ENCODE measurements at regions not wholly inside any gene's neighbourhood (a gene's known extent, or its start where the extent isn't known, plus 50 kb on each side); places are given as distances from the start of the nearest gene placed in this dataset.

DNA sequence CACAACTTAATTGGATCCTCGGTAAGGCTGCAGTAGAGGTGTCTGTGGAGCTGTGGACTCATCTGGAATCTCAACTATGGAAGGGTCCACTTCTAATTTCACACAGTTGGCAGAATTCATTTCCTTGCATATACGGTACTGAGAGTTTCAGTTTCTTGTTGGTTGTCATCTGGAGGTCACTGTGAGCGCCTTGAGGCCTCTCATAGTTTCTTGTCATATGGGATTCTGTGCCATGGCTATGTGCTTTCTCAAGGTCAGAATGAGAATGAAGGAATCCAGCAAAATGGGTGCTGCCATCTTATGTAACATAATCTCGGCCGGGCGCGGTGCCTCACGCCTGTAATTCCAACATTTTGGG lies 298.2 kb downstream of the DOK5 start:
- no peak for ATAC-seq
- DNase-seq = no peak

DNA sequence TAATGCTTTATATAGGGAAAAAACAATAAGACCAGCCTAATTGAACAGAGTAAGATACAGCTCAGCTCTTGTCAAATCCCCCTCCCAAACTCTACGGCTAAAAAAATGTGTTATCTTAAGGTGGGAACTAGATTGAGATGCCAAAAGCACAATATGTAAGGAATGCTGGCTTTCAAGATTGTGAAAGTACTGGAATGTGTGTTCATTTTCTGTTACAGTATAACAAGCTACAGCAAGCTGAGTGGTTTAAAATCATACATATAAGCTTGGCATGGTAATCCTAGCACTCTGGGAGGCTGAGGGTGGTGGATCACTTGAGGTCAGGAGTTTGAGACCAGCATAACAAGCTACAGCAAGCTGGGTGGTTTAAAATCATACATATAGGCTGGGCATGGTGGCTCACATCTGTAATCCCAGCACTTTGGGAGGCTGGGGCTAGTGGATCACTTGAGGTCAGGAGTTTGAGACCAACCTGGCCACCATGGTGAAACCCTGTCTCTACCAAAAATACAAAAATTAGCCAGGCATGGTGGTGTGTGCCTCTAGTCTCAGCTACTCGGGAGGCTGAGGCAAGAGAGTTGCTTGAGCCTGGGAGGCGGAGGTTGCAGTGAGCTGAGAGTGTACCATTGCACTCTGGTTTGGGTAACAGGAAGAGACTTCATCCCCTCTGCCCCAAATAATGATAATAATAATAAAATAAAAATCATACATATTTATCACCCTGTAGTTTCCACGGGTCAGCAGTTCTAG lies 297.7 kb downstream of the DOK5 start:
- TF ChIP-seq, protein P1, sequence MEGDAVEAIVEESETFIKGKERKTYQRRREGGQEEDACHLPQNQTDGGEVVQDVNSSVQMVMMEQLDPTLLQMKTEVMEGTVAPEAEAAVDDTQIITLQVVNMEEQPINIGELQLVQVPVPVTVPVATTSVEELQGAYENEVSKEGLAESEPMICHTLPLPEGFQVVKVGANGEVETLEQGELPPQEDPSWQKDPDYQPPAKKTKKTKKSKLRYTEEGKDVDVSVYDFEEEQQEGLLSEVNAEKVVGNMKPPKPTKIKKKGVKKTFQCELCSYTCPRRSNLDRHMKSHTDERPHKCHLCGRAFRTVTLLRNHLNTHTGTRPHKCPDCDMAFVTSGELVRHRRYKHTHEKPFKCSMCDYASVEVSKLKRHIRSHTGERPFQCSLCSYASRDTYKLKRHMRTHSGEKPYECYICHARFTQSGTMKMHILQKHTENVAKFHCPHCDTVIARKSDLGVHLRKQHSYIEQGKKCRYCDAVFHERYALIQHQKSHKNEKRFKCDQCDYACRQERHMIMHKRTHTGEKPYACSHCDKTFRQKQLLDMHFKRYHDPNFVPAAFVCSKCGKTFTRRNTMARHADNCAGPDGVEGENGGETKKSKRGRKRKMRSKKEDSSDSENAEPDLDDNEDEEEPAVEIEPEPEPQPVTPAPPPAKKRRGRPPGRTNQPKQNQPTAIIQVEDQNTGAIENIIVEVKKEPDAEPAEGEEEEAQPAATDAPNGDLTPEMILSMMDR (IDR thresholded peaks at IDR 0.05) = no peak
- DNase-seq (no peak), ATAC-seq (no peak)
- Histone ChIP-seq H3K4me3 (no peak overlapping the region), H3K4me1 (ENCODE audit: low read depth) (no peaks in the 10 kb centered on the region), H3K36me3 (ENCODE audit: low read depth) (no peaks in the 10 kb centered on the region), H3K9me3 (no peaks in the 10 kb centered on the region)
- intact Hi-C loops (cut with DNase I, micrococcal nuclease) = no loop called here

More for the DNA sequence above, 298.2 kb downstream of the DOK5 start:
- intact Hi-C loops (cut with DNase I, micrococcal nuclease) = no loop called here
- no peaks in the 10 kb centered on the region for H3K4me1 ChIP-seq (ENCODE audit: low read depth)
- TF ChIP-seq, protein P1 (IDR thresholded peaks at IDR 0.05) = no peak
- H3K36me3 ChIP-seq (ENCODE audit: low read depth) = no peaks in the 10 kb centered on the region
- no peak overlapping the region for H3K4me3 ChIP-seq
- H3K9me3 ChIP-seq = no peaks in the 10 kb centered on the region

DNA sequence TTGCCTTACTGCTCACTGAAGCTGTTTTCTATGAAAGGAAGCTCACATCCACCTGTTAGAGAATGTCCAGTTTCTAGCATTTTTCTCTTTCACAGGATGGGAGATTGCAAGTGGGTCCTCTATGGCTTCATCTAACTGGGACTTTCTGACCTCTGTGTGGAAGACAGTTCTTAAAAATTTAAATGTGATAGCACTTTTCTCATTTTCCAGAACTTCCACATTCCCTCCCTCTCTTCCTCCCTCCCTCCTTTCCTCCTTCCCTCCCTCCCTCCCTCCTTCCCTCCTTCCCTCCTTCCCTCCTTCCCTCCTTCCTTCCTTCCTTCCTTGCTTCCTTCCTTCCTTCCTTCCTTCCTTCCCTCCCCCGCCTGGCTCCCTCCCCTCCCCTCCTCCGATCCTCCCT lies 291.1 kb downstream of the DOK5 start:
- no peaks in the 10 kb centered on the region for H3K4me1 ChIP-seq (ENCODE audit: low read depth)
- TF ChIP-seq, protein P1 (IDR thresholded peaks at IDR 0.05) = no peak
- no peak for ATAC-seq

DNA sequence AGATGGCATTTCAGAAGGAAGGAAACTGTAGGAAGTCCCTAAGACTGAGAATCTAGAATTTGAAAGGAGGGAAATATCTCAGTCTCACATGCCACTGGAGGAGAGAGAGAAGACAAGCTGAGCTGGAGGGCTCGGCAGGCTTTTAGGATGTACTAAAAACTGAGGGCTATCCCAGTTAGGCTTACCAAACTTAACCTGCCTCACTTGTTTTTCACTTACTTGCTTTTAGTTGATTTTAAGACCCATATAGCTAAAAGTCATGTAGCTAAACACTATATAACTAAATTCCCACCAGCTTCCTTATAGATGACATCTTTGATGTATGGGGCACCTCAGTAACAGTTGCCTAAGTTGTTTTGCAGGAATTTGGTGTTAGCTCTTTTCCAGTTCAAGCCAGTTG lies 288.0 kb downstream of the DOK5 start:
- TF ChIP-seq, protein P1 (IDR thresholded peaks at IDR 0.05) = no peak
- intact Hi-C loops (cut with DNase I, micrococcal nuclease) = no loop called here
- H3K4me3 ChIP-seq = no peak overlapping the region
- H3K9me3 ChIP-seq = no peaks in the 10 kb centered on the region
- ATAC-seq (no peak), DNase-seq (no peak)
- H3K36me3 ChIP-seq (ENCODE audit: low read depth) = no peaks in the 10 kb centered on the region
- H3K4me1 ChIP-seq (ENCODE audit: low read depth) = no peaks in the 10 kb centered on the region

More for the DNA sequence above, 291.1 kb downstream of the DOK5 start:
- intact Hi-C loops (cut with DNase I, micrococcal nuclease) = no loop called here
- no peaks in the 10 kb centered on the region for H3K9me3 ChIP-seq
- no peaks in the 10 kb centered on the region for H3K36me3 ChIP-seq (ENCODE audit: low read depth)
- H3K4me3 ChIP-seq = no peak overlapping the region
- no peak for DNase-seq

DNA sequence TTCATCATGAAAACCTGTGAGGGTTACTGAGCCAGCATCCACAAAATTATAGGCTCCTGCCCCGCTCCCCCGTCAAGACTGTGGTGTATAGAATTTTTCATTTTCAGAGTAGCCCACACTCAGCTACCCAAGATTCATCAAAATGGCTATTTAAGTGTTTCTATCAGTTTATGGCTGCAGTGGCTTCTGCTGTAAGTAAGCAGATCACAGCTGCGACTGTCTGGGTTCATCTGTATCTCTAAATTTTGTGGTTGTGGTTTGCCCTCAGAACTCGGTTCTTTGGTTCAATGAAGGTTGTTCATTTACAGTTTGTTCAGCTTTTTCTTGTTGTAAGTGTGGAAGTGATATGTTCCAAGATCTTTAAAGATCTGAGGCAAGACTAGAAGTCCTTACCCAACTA lies 284.2 kb downstream of the DOK5 start:
- TF ChIP-seq, protein P1 (IDR thresholded peaks at IDR 0.05) = no peak
- intact Hi-C loops (cut with DNase I, micrococcal nuclease) = no loop called here
- DNase-seq (no peak), ATAC-seq (no peak)
- H3K4me3 ChIP-seq = no peak overlapping the region
- H3K36me3 ChIP-seq (ENCODE audit: low read depth) = no peaks in the 10 kb centered on the region
- H3K4me1 ChIP-seq (ENCODE audit: low read depth) = no peaks in the 10 kb centered on the region
- H3K9me3 ChIP-seq = no peaks in the 10 kb centered on the region

DNA sequence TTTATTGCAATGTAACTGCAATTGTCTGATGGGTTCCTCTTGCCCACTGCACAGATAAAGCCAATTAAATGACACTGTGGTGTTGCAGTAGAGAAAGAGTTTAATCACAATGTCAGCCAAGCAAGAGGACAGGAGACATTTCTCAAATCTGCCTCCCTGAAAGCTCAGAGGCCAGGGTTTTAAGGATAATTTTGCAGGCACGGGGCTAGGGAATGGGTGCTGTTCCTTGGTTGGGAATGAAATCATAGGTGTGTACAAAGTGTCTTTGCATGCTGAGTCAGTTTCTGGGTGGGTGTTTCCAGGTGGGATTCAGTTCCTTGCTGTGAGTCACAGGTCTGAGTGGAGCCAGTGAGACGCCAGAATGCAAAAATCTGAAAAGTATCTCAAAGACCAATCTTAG lies 271.4 kb downstream of the DOK5 start:
- Histone ChIP-seq H3K4me3 (no peak overlapping the region), H3K9me3 (peaks cover 2% of the 10 kb centered on the region), H3K36me3 (ENCODE audit: low read depth) (no peaks in the 10 kb centered on the region), H3K4me1 (ENCODE audit: low read depth) (no peaks in the 10 kb centered on the region)
- intact Hi-C loops (cut with DNase I, micrococcal nuclease) = no loop called here
- no peak for DNase-seq
- ATAC-seq = no peak
- TF ChIP-seq, protein P1 (IDR thresholded peaks at IDR 0.05) = no peak

Measured in mucosa of descending colon (tissue), 3 donors.